GM23248 (cell line): ENCODE measurements at regions not wholly inside any gene's neighbourhood (a gene's known extent, or its start where the extent isn't known, plus 50 kb on each side); places are given as distances from the start of the nearest gene placed in this dataset.

Source experiments
- EZH2 ChIP-seq: fragments of 200-600 bp; sonication (generic); IDR thresholded peaks from 2 replicates; pipeline ENCODE4 v1.6.1; 2018; ENCODE audit warnings: antibody characterized with exemption, mild to moderate bottlenecking; ENCODE audit not compliant: insufficient read depth, poor library complexity, severe bottlenecking
- EZH2phosphoT487 ChIP-seq: fragments of 200-600 bp; sonication (generic); IDR thresholded peaks from 2 replicates; pipeline ENCODE4 v1.6.1; 2018; ENCODE audit warnings: antibody characterized with exemption, moderate library complexity, mild to moderate bottlenecking, low read depth; ENCODE audit not compliant: insufficient read depth

DNA sequence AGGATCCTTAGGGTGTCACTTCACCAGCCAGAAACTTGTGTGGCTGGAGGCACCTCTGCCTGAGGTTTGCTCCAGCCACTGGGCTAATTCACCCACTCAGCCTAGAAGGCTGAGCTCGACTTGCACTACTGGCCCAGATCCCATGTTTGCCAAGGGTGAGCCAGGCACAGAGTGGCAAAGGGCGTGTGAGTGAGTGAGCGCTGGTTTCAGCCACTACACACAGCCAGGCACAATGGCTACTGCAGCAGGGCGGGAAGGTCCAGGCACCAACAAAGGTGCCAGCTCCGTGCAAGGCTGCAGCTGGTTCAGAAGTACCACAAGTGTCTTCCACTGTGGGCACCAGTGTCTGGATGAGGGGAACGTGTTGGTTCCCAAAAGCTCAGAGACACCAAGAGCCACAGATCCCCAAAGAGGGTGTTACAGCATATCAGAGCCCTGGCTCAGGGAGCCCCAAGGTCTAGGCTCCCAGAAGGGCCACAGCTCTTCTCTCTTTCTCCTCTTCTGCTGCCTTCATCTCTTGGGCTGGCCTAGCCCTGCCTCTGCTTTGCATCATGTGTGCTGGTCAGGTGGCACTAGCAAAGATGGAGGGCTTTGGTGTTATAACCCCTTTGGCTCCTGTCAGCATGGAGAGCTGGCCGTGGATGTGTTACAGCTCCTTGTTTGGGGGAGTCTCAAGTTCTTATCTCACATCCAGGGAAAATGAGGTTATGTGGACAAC lies 736.3 kb upstream of the KLHL1 start:
- TF ChIP-seq EZH2 (no peak), EZH2phosphoT487 (no peak)
